SH-SY5Y (cell line): ENCODE measurements at regions not wholly inside any gene's neighbourhood (a gene's known extent, or its start where the extent isn't known, plus 50 kb on each side); places are given as distances from the start of the nearest gene placed in this dataset.

Experiments
- GATA2 ChIP-seq: IDR thresholded peaks from 2 replicates; pipeline ENCODE4 v1.6.1; 2011; ENCODE audit warnings: mild to moderate bottlenecking, low read depth, low read length
- GATA3 ChIP-seq: IDR thresholded peaks from 2 replicates; pipeline ENCODE4 v1.6.1; 2011; ENCODE audit warnings: low read depth, mild to moderate bottlenecking, low read length, moderate library complexity

- TF ChIP-seq GATA3: no peak
- no peak for TF ChIP-seq GATA2
Observed at GRCh38 chr6:140912686-140913085, 1220.0 kb upstream of the GJE1 start.
